PC-9 (cell line): ENCODE measurements at regions not wholly inside any gene's neighbourhood (a gene's known extent, or its start where the extent isn't known, plus 50 kb on each side); places are given as distances from the start of the nearest gene placed in this dataset.

Experiments used
- EZH2 ChIP-seq: fragments of 200-600 bp; sonication (generic); IDR thresholded peaks from 2 replicates; pipeline ENCODE4 v1.8.0; 2017; ENCODE audit warnings: antibody characterized with exemption, low read depth
- TF ChIP-seq, protein P1 (sequence below): fragments of 200-600 bp; sonication (generic); conservative IDR thresholded peaks from 2 replicates; pipeline ENCODE4 v1.6.1; 2017; ENCODE audit warnings: mixed run types, antibody characterized with exemption, mild to moderate bottlenecking, moderate library complexity

DNA sequence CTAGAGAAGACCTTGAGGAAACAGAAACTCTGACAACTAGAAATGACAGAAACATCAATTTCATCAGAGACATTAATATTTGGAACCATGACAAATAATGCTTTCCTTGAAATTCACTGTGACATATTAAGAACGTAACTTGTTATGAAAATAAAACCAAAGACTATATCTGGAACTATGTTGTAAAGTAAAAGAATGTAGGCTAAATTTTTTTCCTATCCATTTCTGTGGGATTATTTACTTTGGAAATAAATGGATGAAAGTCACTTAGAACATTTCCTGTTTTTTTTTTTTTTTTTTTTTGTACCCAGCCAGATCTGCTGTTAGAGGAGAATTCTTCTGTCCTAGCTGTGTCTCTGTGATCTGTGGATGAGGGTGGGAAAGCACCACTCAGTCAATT, 255.9 kb downstream of the SPRY1 start:
- TF ChIP-seq, protein P1, sequence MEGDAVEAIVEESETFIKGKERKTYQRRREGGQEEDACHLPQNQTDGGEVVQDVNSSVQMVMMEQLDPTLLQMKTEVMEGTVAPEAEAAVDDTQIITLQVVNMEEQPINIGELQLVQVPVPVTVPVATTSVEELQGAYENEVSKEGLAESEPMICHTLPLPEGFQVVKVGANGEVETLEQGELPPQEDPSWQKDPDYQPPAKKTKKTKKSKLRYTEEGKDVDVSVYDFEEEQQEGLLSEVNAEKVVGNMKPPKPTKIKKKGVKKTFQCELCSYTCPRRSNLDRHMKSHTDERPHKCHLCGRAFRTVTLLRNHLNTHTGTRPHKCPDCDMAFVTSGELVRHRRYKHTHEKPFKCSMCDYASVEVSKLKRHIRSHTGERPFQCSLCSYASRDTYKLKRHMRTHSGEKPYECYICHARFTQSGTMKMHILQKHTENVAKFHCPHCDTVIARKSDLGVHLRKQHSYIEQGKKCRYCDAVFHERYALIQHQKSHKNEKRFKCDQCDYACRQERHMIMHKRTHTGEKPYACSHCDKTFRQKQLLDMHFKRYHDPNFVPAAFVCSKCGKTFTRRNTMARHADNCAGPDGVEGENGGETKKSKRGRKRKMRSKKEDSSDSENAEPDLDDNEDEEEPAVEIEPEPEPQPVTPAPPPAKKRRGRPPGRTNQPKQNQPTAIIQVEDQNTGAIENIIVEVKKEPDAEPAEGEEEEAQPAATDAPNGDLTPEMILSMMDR: no peak
- no peak for TF ChIP-seq EZH2
